A549 (cell line): ENCODE measurements at regions not wholly inside any gene's neighbourhood (a gene's known extent, or its start where the extent isn't known, plus 50 kb on each side); places are given as distances from the start of the nearest gene placed in this dataset.

Source experiments
- ATAC-seq, 2 experiments: fragments of 200-7000 bp in 1 of 2; fragments of >200 bp in 1 of 2; cut with Nextera tagmentation in 1 of 2; cut with Tn5 transposase in 1 of 2; 3 replicates each; pipeline versions ENCODE4 v1.8.0 to v1.9.1; 2018 to 2020; ENCODE audit warnings: mild to moderate bottlenecking in 1 of 2, moderate library complexity in 1 of 2
- CTCF ChIA-PET: fragments of 300-600 bp; sonication (Branson Sonifier 250); formaldehyde crosslinking; extraction: SDS; loops from one replicate; lab custom pipeline; 2021; ENCODE audit warnings: antibody characterized with exemption, inconsistent platforms; lab: Yijun Ruan, JAX
- POLR2A ChIA-PET: fragments of 350-600 bp; formaldehyde crosslinking; extraction: SDS; loops from one replicate; lab custom pipeline; 2021; ENCODE audit warnings: antibody characterized with exemption, inconsistent platforms; lab: Yijun Ruan, JAX
- DNase-seq, 2 experiments: peaks; one replicate each; pipeline versions ENCODE4 v3.0.0 to v3.0.0-alpha.2; 2011 to 2016; ENCODE audit warnings: low read depth in 1 of 2, low spot score in 1 of 2
- FAIRE-seq: peaks from 2 replicates; lab custom pipeline; 2011; peaks lifted over from hg19 to GRCh38; lab: Jason Lieb, UNC
- H3K27ac ChIP-seq, 2 experiments: fragments of >200 bp; sonication (Bioruptor Twin); formaldehyde crosslinking; 3 replicates each; pipeline ENCODE4 v1.5.1; 2016 to 2017
- H3K4me1 ChIP-seq: fragments of >200 bp; sonication (Bioruptor Twin); formaldehyde crosslinking; 3 replicates; pipeline ENCODE4 v1.6.1; 2016
- H3K4me2 ChIP-seq: fragments of >200 bp; sonication (Bioruptor Twin); formaldehyde crosslinking; 3 replicates; pipeline ENCODE4 v1.6.1; 2016
- H3K4me3 ChIP-seq: fragments of >200 bp; sonication (Bioruptor Twin); formaldehyde crosslinking; 3 replicates; pipeline ENCODE4 v1.5.1; 2016
- H3K9me3 ChIP-seq: fragments of >200 bp; sonication (Bioruptor Twin); formaldehyde crosslinking; 3 replicates; pipeline ENCODE4 v1.6.1; 2016
- CBX2 ChIP-seq: fragments of 200-600 bp; sonication (generic); IDR thresholded peaks from 2 replicates; pipeline ENCODE4 v1.6.1; 2016; ENCODE audit warnings: low read depth, mild to moderate bottlenecking, borderline replicate concordance
- CHD2 ChIP-seq: fragments of 150-350 bp; IDR thresholded peaks from 2 replicates; pipeline ENCODE4 v1.6.1; 2014; ENCODE audit warnings: low read length; ENCODE audit not compliant: partially characterized antibody
- FOXS1 ChIP-seq: fragments of 250-450 bp; sonication (Bioruptor Pico); IDR thresholded peaks from 2 replicates; pipeline ENCODE4 v1.5.0; 2020; ENCODE audit warnings: mild to moderate bottlenecking, moderate library complexity
- GATA3 ChIP-seq: IDR thresholded peaks from 2 replicates; pipeline ENCODE4 v1.6.1; 2012; ENCODE audit warnings: borderline replicate concordance
- HDAC2 ChIP-seq: fragments of 200-600 bp; sonication (generic); IDR thresholded peaks from 2 replicates; pipeline ENCODE4 v1.6.1; 2016
- HEYL ChIP-seq: fragments of 250-450 bp; sonication (Bioruptor Pico); IDR thresholded peaks from 2 replicates; pipeline ENCODE4 v1.8.0; 2021; ENCODE audit warnings: mild to moderate bottlenecking, moderate library complexity
- HOXA7 ChIP-seq: fragments of 250-450 bp; sonication (Bioruptor Pico); IDR thresholded peaks from 2 replicates; pipeline ENCODE4 v1.5.0; 2020; ENCODE audit warnings: mild to moderate bottlenecking, moderate library complexity
- HOXB13 ChIP-seq: fragments of 250-450 bp; sonication (Bioruptor Pico); IDR thresholded peaks from 2 replicates; pipeline ENCODE4 v1.5.0; 2020; ENCODE audit warnings: low read depth, mild to moderate bottlenecking, moderate library complexity
- HOXB5 ChIP-seq: fragments of 250-450 bp; sonication (Bioruptor Pico); IDR thresholded peaks from 2 replicates; pipeline ENCODE4 v1.5.0; 2020; ENCODE audit warnings: mild to moderate bottlenecking, moderate library complexity
- JUNB ChIP-seq: fragments of >200 bp; sonication (Bioruptor Twin); formaldehyde crosslinking; IDR thresholded peaks from 2 replicates; pipeline ENCODE4 v1.6.1; 2016
- KDM1A ChIP-seq: fragments of 200-600 bp; sonication (generic); IDR thresholded peaks from 2 replicates; pipeline ENCODE4 v1.6.1; 2016; ENCODE audit warnings: low read depth, mild to moderate bottlenecking
- KDM5A ChIP-seq: fragments of 200-600 bp; sonication (generic); IDR thresholded peaks from 2 replicates; pipeline ENCODE4 v1.6.1; 2016; ENCODE audit warnings: antibody characterized with exemption, mild to moderate bottlenecking
- MAX ChIP-seq: IDR thresholded peaks from 2 replicates; pipeline ENCODE4 v1.6.1; 2012
- MAZ ChIP-seq: fragments of 150-350 bp; IDR thresholded peaks from 2 replicates; pipeline ENCODE4 v1.6.1; 2014; ENCODE audit warnings: antibody characterized with exemption, low read depth, low read length, borderline replicate concordance
- PBX3 ChIP-seq: IDR thresholded peaks from 2 replicates; pipeline ENCODE4 v1.6.1; 2012
- PHF8 ChIP-seq: fragments of 200-600 bp; sonication (generic); IDR thresholded peaks from 2 replicates; pipeline ENCODE4 v1.6.1; 2016; ENCODE audit warnings: low read depth, mild to moderate bottlenecking, antibody characterized with exemption, moderate library complexity, borderline replicate concordance
- RARB ChIP-seq: fragments of 250-450 bp; sonication (Bioruptor Pico); IDR thresholded peaks from 2 replicates; pipeline ENCODE4 v1.8.0; 2021; ENCODE audit warnings: mild to moderate bottlenecking, moderate library complexity
- RCOR1 ChIP-seq: fragments of 150-350 bp; IDR thresholded peaks from 2 replicates; pipeline ENCODE4 v1.6.1; 2014; ENCODE audit warnings: antibody characterized with exemption, low read length, low read depth
- RFX5 ChIP-seq: fragments of 450-650 bp; IDR thresholded peaks from 2 replicates; pipeline ENCODE4 v1.7.1; 2014; ENCODE audit warnings: antibody characterized with exemption, mild to moderate bottlenecking, moderate library complexity
- TFCP2L1 ChIP-seq: fragments of 250-450 bp; sonication (Bioruptor Pico); IDR thresholded peaks from 2 replicates; pipeline ENCODE4 v1.5.0; 2021; ENCODE audit warnings: mild to moderate bottlenecking
- TP53 ChIP-seq: fragments of 250-450 bp; sonication (Bioruptor Pico); IDR thresholded peaks from 2 replicates; pipeline ENCODE4 v1.5.0; 2021; ENCODE audit warnings: mild to moderate bottlenecking, moderate library complexity
- USF2 ChIP-seq: fragments of 450-650 bp; IDR thresholded peaks from 2 replicates; pipeline ENCODE4 v1.6.1; 2014; ENCODE audit warnings: antibody characterized with exemption
- ZSCAN20 ChIP-seq: fragments of 250-450 bp; sonication (Bioruptor Pico); IDR thresholded peaks from 2 replicates; pipeline ENCODE4 v1.8.0; 2022; ENCODE audit warnings: mild to moderate bottlenecking, moderate library complexity
- WGBS: methylation state at CpG from one replicate; pipeline ENCODE4 v1.1.6; 2017; ENCODE audit errors: missing lambda C conversion rate; 5-methylcytosine and 5-hydroxymethylcytosine counted together
- TF ChIP-seq, protein P1 (sequence below): fragments of 250-450 bp; sonication (Bioruptor Pico); IDR thresholded peaks from 2 replicates; pipeline ENCODE4 v1.5.0; 2020; ENCODE audit warnings: low read depth, mild to moderate bottlenecking, moderate library complexity
- TF ChIP-seq, protein P2 (sequence below): IDR thresholded peaks from 2 replicates; pipeline ENCODE4 v1.6.1; 2012; ENCODE audit warnings: low read depth, borderline replicate concordance

GRCh38 chr2:187959821-187960220, 331.9 kb upstream of the GULP1 start:
- POLR2A ChIA-PET: no interaction called here
- Histone ChIP-seq H3K4me3 (no peak overlapping the region), H3K27ac (no peak overlapping the region), H3K4me1 (no peaks in the 10 kb centered on the region)
- FAIRE-seq (no peak), ATAC-seq (no peak)
- CTCF ChIA-PET: no interaction called here
- TF ChIP-seq USF2 (no peak), HEYL (no peak), PHF8 (no peak)
- TF ChIP-seq, all 56 proteins: peak for 0
- no peaks in the 10 kb centered on the region for H3K9me3 ChIP-seq
- H3K4me2 ChIP-seq: no peak overlapping the region
- peak in 1 of 2 experiments; percentile 2 for DNase-seq

DNA sequence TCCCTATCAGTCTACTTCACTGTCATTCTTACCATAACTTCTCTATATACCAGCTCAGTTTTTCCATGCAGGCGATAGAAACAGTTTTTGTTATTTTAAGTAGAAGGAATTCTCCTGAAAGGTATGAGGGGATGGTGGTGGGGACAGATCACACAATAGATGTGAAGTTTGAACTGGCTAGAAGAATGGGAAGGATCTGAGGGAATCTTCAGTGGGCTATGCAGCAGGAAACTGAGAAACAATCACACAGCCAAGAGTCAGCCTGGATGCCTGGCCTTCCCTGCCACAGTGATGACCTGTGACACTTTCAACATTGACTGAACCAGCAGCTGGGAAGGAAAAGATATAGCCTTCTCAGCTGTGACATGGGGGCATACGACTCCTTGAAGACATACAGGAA, 329.1 kb upstream of the GULP1 start:
- DNase-seq (no peak), ATAC-seq (no peak), FAIRE-seq (no peak)
- Histone ChIP-seq H3K4me3 (no peak overlapping the region), H3K27ac (no peak overlapping the region), H3K9me3 (no peaks in the 10 kb centered on the region), H3K4me1 (no peaks in the 10 kb centered on the region), H3K4me2 (no peak overlapping the region)
- ChIA-PET CTCF (no interaction called here), POLR2A (no interaction called here)
- WGBS: 66% methylated on average over 2 of the region's 2 CpGs
- TF ChIP-seq, protein P1, sequence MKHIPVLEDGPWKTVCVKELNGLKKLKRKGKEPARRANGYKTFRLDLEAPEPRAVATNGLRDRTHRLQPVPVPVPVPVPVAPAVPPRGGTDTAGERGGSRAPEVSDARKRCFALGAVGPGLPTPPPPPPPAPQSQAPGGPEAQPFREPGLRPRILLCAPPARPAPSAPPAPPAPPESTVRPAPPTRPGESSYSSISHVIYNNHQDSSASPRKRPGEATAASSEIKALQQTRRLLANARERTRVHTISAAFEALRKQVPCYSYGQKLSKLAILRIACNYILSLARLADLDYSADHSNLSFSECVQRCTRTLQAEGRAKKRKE (CRISPR knock-in tag): no peak
- TF ChIP-seq RCOR1 (no peak), MAX (no peak), TFCP2L1 (CRISPR knock-in tag) (no peak), CBX2 (no peak), TP53 (no peak), CHD2 (no peak), KDM5A (no peak), GATA3 (no peak), HOXB5 (CRISPR knock-in tag) (no peak), FOXS1 (CRISPR knock-in tag) (no peak), HDAC2 (no peak), RFX5 (no peak), JUNB (no peak), KDM1A (no peak), PBX3 (no peak)
- TF ChIP-seq, protein P2, sequence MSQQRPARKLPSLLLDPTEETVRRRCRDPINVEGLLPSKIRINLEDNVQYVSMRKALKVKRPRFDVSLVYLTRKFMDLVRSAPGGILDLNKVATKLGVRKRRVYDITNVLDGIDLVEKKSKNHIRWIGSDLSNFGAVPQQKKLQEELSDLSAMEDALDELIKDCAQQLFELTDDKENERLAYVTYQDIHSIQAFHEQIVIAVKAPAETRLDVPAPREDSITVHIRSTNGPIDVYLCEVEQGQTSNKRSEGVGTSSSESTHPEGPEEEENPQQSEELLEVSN: no peak

- no peak for DNase-seq
- POLR2A ChIA-PET: no interaction called here
- no peak for ATAC-seq
- Histone ChIP-seq H3K9me3 (no peaks in the 10 kb centered on the region), H3K27ac (no peak overlapping the region)
- CTCF ChIA-PET: no interaction called here
- no peak for TF ChIP-seq USF2
- no peak for TF ChIP-seq GATA3
- no peak for TF ChIP-seq TP53
- no peak for TF ChIP-seq HDAC2
- TF ChIP-seq MAZ: no peak
- no peak for TF ChIP-seq HOXB13 (CRISPR knock-in tag)
- no peak for TF ChIP-seq ZSCAN20
- TF ChIP-seq HOXA7 (CRISPR knock-in tag): no peak
- TF ChIP-seq PBX3: no peak
- no peak for TF ChIP-seq RARB (CRISPR knock-in tag)
- TF ChIP-seq, all 56 proteins: peak for 0
- Histone ChIP-seq H3K4me2 (no peak overlapping the region), H3K4me1 (no peaks in the 10 kb centered on the region), H3K4me3 (no peak overlapping the region)
- WGBS: 85% methylated on average over 2 of the region's 2 CpGs
- FAIRE-seq: no peak
Observed at GRCh38 chr2:187964746-187965145, 326.9 kb upstream of the GULP1 start.
